Stimulated activated CD4-positive, alpha-beta T cell treated with anti-CD3 and anti-CD28 coated beads, TNF-alpha, amount 100 ng/mL, for 24 hours (primary cell): ENCODE measurements at regions not wholly inside any gene's neighbourhood (a gene's known extent, or its start where the extent isn't known, plus 50 kb on each side); places are given as distances from the start of the nearest gene placed in this dataset.
"Not testable (repeated sequence)": the region's sequence is repeated elsewhere in the genome, so short reads cannot be mapped to it uniquely, and the experiment has no call there.

ENCODE experiments used
- DNase-seq, 3 experiments: peaks; one replicate each; pipeline ENCODE4 v3.0.0-alpha.2; 2020; ENCODE audit warnings: low read depth in 3 of 3

- DNase-seq, result peak; percentile 64 to 84 (median 69)
Observed at GRCh38 chr17:77086433-77087010, 54.2 kb upstream of the SEC14L1 start.

GRCh38 chr17:77087650-77088454 is 52.9 kb upstream of the SEC14L1 start:
- DNase-seq, result no peak

GRCh38 chr17:77088455-77089123 is 52.2 kb upstream of the SEC14L1 start:
- DNase-seq, result peak; percentile 75 to 83 (median 82)

- no peak for DNase-seq
Observed at GRCh38 chr17:77089124-77089490, 51.7 kb upstream of the SEC14L1 start.

DNA sequence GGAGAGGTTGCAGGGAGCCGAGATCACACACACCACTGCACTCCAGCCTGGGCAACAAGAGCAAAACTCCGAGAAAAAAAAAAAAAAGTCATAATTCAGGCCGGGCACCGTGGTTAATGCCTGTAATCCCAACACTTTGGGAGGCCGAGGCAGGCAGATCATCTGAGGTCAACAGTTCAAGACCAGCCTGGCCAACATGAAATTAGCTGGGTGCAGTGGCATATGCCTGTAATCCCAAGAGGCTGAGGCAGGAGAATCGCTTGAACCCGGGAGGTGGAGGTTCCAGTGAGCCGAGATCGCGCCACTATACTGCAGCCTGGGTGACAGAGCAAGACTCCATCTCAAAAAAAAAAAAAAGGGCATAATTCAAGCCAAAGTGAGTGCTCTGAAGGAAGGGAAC is 50.8 kb upstream of the SEC14L1 start:
- DNase-seq, result not testable (repeated sequence)

DNA sequence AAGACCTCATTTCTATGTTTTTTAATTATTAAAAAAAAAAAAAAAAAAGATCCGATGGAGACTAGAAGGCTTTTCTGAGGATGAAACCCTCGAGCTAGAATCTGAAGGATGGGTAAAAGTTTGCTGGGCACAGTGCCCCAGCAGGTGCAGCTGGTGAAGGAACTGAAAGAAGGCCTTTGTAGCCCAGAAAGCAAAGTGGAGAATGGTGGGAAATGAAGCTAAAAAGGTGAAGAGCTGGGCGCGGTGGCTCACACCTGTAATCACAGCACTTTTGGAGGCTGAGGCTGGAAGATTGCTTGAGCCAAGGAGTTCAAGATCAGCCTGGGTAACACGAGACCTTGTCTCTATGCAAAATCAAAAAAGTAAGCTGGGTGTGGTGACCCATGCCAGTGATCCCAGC is 50.3 kb upstream of the SEC14L1 start:
- no peak for DNase-seq
